ENCODE measurements at regions not wholly inside any gene's neighbourhood (a gene's known extent, or its start where the extent isn't known, plus 50 kb on each side); places are given as distances from the start of the nearest gene placed in this dataset.
"Not testable (repeated sequence)": the region's sequence is repeated elsewhere in the genome, so short reads cannot be mapped to it uniquely, and the experiment has no call there.

DNA sequence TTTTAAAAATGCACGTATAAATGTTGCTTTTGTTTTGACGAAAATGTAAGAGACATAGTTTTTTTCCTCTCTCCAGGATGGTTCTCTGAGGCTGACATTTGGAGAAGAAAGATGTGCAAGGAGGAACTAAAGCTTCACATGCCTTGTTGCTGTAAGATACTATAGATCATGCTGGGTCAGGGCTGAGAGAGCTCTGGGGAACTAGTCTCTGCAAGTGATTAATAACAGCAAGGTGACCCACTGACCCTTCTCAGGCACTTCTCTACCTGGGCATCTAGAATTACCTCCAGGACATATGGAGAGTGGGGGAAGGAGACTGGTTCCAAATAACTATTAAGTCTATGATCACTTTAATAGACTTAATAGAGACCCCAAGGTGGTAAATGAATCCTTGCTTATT lies 246.0 kb downstream of the KBTBD8 start:
- H3K4me3 ChIP-seq (ENCODE audit: low read depth, poor library complexity, severe bottlenecking), result no peak overlapping the region
- no peak for DNase-seq (ENCODE audit: low spot score in 2 of 2)
- TF ChIP-seq, protein P1, sequence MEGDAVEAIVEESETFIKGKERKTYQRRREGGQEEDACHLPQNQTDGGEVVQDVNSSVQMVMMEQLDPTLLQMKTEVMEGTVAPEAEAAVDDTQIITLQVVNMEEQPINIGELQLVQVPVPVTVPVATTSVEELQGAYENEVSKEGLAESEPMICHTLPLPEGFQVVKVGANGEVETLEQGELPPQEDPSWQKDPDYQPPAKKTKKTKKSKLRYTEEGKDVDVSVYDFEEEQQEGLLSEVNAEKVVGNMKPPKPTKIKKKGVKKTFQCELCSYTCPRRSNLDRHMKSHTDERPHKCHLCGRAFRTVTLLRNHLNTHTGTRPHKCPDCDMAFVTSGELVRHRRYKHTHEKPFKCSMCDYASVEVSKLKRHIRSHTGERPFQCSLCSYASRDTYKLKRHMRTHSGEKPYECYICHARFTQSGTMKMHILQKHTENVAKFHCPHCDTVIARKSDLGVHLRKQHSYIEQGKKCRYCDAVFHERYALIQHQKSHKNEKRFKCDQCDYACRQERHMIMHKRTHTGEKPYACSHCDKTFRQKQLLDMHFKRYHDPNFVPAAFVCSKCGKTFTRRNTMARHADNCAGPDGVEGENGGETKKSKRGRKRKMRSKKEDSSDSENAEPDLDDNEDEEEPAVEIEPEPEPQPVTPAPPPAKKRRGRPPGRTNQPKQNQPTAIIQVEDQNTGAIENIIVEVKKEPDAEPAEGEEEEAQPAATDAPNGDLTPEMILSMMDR (IDR thresholded peaks at IDR 0.05), result no peak
- TF ChIP-seq POLR2A (IDR thresholded peaks at IDR 0.05), result no peak
- intact Hi-C loops (cut with DNase I; ENCODE audit: low total_unique reads), result no loop called here
- 79 to 90% methylated on average over 2 of the region's 2 CpGs for WGBS, 2 donors

DNA sequence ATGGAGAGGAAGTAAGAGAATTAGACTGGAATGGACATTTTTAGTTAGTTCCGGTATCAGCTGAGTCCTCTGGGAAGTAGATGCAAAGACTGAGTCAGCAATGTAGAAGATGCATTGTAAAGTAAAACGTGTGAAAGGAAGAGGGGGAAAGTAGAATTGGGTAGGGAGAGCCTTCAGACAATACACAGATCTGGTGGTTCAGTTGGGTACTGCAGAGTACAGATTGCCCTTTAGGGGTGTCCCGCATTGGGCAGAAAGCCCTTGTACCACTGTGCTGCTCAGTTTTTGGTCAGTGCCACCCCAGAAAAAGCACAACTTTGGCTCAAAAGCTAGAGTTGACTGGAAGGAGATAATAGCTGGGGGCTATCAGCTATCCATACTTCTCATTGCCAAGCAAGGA lies 247.4 kb downstream of the KBTBD8 start:
- intact Hi-C loops (cut with DNase I; ENCODE audit: low total_unique reads), result no loop called here
- TF ChIP-seq, protein P1 (IDR thresholded peaks at IDR 0.05), result no peak
- no peak for TF ChIP-seq POLR2A (IDR thresholded peaks at IDR 0.05)
- no peak for DNase-seq (ENCODE audit: low spot score in 2 of 2)
- WGBS, 2 donors, result 64 to 73% methylated on average over 3 of the region's 3 CpGs
- H3K4me3 ChIP-seq (ENCODE audit: low read depth, poor library complexity, severe bottlenecking), result no peak overlapping the region

DNA sequence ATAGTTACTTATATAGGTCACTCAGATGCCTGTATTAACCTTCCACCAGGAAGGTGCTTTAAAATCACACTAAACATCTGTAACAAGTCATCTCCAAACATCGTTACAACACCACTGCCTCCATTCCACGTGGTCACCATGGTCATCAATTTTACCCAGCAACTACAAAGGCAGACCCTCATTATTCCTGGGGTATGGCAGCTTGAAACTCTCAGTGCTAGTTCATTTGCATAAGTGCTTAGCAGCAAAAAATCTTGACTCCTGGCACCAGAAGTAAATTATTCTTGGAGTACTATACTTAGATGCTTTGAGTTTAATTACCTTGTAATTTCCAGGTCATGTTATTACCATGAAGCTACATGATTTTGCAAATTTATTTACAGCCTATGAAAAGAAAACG lies 250.6 kb downstream of the KBTBD8 start:
- TF ChIP-seq, protein P1 (IDR thresholded peaks at IDR 0.05), result no peak
- no peak for TF ChIP-seq POLR2A (IDR thresholded peaks at IDR 0.05)
- no peak for DNase-seq (ENCODE audit: low spot score in 2 of 2)
- no peak overlapping the region for H3K4me3 ChIP-seq (ENCODE audit: low read depth, poor library complexity, severe bottlenecking)
- 55 to 68% methylated on average over 3 of the region's 3 CpGs for WGBS, 2 donors
- intact Hi-C loops (cut with DNase I; ENCODE audit: low total_unique reads), result no loop called here

- 66 to 77% methylated on average over 1 of the region's 1 CpG for WGBS, 2 donors
- DNase-seq (ENCODE audit: low spot score in 2 of 2); H3K4me3 ChIP-seq (ENCODE audit: low read depth, poor library complexity, severe bottlenecking); intact Hi-C loops (cut with DNase I; ENCODE audit: low total_unique reads): not testable (repeated sequence)
These were observed 254.8 kb downstream of the KBTBD8 start for GRCh38 chr3:67252906-67253305.

- no peak overlapping the region for H3K4me3 ChIP-seq (ENCODE audit: low read depth, poor library complexity, severe bottlenecking)
- TF ChIP-seq, protein P1 (IDR thresholded peaks at IDR 0.05), result no peak
- TF ChIP-seq POLR2A (IDR thresholded peaks at IDR 0.05), result no peak
- 63 to 64% methylated on average over 3 of the region's 3 CpGs for WGBS, 2 donors
- DNase-seq (ENCODE audit: low spot score in 2 of 2), result no peak
- intact Hi-C loops (cut with DNase I; ENCODE audit: low total_unique reads), result no loop called here
These were observed 280.0 kb downstream of the KBTBD8 start for GRCh38 chr3:67278015-67278618.

DNA sequence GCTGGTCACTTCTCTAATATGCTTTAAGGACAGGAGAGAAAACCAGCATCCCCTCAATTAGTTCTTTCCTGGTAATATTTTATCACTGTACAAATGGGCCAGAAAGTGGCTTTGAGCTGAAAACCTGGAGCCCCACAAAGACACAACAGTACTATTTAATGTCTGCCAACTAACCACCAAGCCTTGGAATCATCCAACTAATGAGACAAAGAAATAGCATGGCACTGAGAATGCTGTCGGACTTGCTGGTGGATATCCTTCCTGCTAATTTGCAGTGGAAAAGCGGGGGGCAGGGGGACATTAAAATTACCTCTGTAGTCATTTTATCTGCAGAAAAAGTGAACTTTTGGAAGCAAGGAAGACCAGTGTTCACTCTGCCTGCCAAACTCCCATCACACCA lies 288.5 kb downstream of the KBTBD8 start:
- intact Hi-C loops (cut with DNase I; ENCODE audit: low total_unique reads), result no loop called here
- WGBS, 2 donors, result 74 to 77% methylated on average over 2 of the region's 2 CpGs
- TF ChIP-seq, protein P1 (IDR thresholded peaks at IDR 0.05), result no peak
- TF ChIP-seq POLR2A (IDR thresholded peaks at IDR 0.05), result no peak
- no peak overlapping the region for H3K4me3 ChIP-seq (ENCODE audit: low read depth, poor library complexity, severe bottlenecking)
- no peak for DNase-seq (ENCODE audit: low spot score in 2 of 2)

Data from lower leg skin (tissue), 4 donors.